A549 (cell line): ENCODE measurements at regions not wholly inside any gene's neighbourhood (a gene's known extent, or its start where the extent isn't known, plus 50 kb on each side); places are given as distances from the start of the nearest gene placed in this dataset.

ENCODE experiments used
- EHMT2 ChIP-seq: fragments of 200-600 bp; sonication (generic); IDR thresholded peaks from 2 replicates; pipeline ENCODE4 v1.6.1; 2016; ENCODE audit warnings: antibody characterized with exemption, low read depth, mild to moderate bottlenecking, moderate library complexity
- JUNB ChIP-seq: fragments of >200 bp; sonication (Bioruptor Twin); formaldehyde crosslinking; IDR thresholded peaks from 2 replicates; pipeline ENCODE4 v1.6.1; 2016
- POLR2AphosphoS2 ChIP-seq: conservative IDR thresholded peaks from 2 replicates; pipeline ENCODE4 v1.6.1; 2012; ENCODE audit warnings: low read length, improper control_type of control experiment, inconsistent platforms
- TF ChIP-seq, protein P1 (sequence below): fragments of >200 bp; sonication (Bioruptor Twin); formaldehyde crosslinking; IDR thresholded peaks from 3 replicates; pipeline ENCODE4 v1.5.1; 2016
- TF ChIP-seq, protein P2 (sequence below): fragments of >200 bp; sonication (Bioruptor Twin); formaldehyde crosslinking; IDR thresholded peaks from 3 replicates; pipeline ENCODE4 v1.6.1; 2016

DNA sequence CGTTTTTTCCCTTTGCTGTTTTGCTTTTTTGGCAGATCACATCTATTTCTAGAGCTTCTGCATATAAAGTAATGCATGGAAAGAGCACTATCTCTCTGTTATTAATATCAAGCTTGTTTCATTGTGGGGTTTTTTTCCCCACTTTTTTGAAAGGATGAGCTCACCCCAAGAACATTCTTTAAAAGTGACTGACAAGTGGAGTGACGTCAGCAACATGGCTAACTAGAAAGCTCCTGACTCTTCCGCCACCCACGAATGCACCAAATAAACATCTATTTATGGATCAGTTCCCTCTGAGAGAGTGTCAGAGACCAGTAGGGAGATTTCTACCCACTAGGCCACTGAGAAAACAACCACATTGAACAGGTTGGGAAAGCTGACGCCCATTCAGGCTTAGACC, 445.4 kb downstream of the GALC start:
- TF ChIP-seq EHMT2: no peak
- no peak for TF ChIP-seq JUNB
- TF ChIP-seq, protein P1, sequence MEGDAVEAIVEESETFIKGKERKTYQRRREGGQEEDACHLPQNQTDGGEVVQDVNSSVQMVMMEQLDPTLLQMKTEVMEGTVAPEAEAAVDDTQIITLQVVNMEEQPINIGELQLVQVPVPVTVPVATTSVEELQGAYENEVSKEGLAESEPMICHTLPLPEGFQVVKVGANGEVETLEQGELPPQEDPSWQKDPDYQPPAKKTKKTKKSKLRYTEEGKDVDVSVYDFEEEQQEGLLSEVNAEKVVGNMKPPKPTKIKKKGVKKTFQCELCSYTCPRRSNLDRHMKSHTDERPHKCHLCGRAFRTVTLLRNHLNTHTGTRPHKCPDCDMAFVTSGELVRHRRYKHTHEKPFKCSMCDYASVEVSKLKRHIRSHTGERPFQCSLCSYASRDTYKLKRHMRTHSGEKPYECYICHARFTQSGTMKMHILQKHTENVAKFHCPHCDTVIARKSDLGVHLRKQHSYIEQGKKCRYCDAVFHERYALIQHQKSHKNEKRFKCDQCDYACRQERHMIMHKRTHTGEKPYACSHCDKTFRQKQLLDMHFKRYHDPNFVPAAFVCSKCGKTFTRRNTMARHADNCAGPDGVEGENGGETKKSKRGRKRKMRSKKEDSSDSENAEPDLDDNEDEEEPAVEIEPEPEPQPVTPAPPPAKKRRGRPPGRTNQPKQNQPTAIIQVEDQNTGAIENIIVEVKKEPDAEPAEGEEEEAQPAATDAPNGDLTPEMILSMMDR: no peak
- TF ChIP-seq, protein P2, sequence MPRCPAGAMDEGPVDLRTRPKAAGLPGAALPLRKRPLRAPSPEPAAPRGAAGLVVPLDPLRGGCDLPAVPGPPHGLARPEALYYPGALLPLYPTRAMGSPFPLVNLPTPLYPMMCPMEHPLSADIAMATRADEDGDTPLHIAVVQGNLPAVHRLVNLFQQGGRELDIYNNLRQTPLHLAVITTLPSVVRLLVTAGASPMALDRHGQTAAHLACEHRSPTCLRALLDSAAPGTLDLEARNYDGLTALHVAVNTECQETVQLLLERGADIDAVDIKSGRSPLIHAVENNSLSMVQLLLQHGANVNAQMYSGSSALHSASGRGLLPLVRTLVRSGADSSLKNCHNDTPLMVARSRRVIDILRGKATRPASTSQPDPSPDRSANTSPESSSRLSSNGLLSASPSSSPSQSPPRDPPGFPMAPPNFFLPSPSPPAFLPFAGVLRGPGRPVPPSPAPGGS: no peak
- no peak for TF ChIP-seq POLR2AphosphoS2
